Upper lobe of left lung (tissue), 4 donors: ENCODE measurements at regions not wholly inside any gene's neighbourhood (a gene's known extent, or its start where the extent isn't known, plus 50 kb on each side); places are given as distances from the start of the nearest gene placed in this dataset.

Source experiments
- CTCF ChIP-seq, 6 experiments: fragments of 450-650 bp in 4 of 6; fragments of 200-600 bp in 2 of 6; sonication (generic) in 2 of 6; IDR thresholded peaks; one replicate each; pipeline ENCODE4 v1.5.1; 2016 to 2019; ENCODE audit warnings: antibody characterized with exemption in 6 of 6
- EP300 ChIP-seq, 4 donors: sonication (generic); formaldehyde crosslinking; IDR thresholded peaks; one replicate each; pipeline ENCODE4 v1.5.1; 2017; ENCODE audit warnings: antibody characterized with exemption in 4 of 4, control low read depth in 2 of 4
- POLR2A ChIP-seq, 4 donors: fragments of 450-650 bp; IDR thresholded peaks; one replicate each; pipeline ENCODE4 v1.5.1; 2016 to 2017; ENCODE audit warnings: antibody characterized with exemption in 4 of 4, mild to moderate bottlenecking in 2 of 4
- POLR2AphosphoS5 ChIP-seq, 2 donors: sonication (generic); formaldehyde crosslinking; IDR thresholded peaks; one replicate each; pipeline ENCODE4 v1.5.1; 2017; ENCODE audit warnings: antibody characterized with exemption in 2 of 2

GRCh38 chr6:84414531-84414930 is 187.1 kb upstream of the CEP162 start:
- no peak for TF ChIP-seq EP300 (IDR thresholded peaks at IDR 0.05)
- TF ChIP-seq CTCF (IDR thresholded peaks at IDR 0.05): no peak
- TF ChIP-seq POLR2AphosphoS5 (IDR thresholded peaks at IDR 0.05): no peak
- TF ChIP-seq POLR2A (IDR thresholded peaks at IDR 0.05): no peak
